ENCODE measurements at regions not wholly inside any gene's neighbourhood (a gene's known extent, or its start where the extent isn't known, plus 50 kb on each side); places are given as distances from the start of the nearest gene placed in this dataset.

- TF ChIP-seq, protein P1, sequence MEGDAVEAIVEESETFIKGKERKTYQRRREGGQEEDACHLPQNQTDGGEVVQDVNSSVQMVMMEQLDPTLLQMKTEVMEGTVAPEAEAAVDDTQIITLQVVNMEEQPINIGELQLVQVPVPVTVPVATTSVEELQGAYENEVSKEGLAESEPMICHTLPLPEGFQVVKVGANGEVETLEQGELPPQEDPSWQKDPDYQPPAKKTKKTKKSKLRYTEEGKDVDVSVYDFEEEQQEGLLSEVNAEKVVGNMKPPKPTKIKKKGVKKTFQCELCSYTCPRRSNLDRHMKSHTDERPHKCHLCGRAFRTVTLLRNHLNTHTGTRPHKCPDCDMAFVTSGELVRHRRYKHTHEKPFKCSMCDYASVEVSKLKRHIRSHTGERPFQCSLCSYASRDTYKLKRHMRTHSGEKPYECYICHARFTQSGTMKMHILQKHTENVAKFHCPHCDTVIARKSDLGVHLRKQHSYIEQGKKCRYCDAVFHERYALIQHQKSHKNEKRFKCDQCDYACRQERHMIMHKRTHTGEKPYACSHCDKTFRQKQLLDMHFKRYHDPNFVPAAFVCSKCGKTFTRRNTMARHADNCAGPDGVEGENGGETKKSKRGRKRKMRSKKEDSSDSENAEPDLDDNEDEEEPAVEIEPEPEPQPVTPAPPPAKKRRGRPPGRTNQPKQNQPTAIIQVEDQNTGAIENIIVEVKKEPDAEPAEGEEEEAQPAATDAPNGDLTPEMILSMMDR (IDR thresholded peaks at IDR 0.05; ENCODE audit: low read length): no peak
- no peak for TF ChIP-seq EZH2 (IDR thresholded peaks at IDR 0.05; ENCODE audit: borderline replicate concordance, low read length)
Observed at GRCh38 chr9:31639451-31639850, 745.0 kb upstream of the ACO1 start.
